ENCODE measurements at regions not wholly inside any gene's neighbourhood (a gene's known extent, or its start where the extent isn't known, plus 50 kb on each side); places are given as distances from the start of the nearest gene placed in this dataset.

GRCh38 chr1:219119839-219120238 is 53.8 kb upstream of the LYPLAL1 start:
- no peak for TF ChIP-seq CTCF (conservative IDR thresholded peaks at IDR 0.05; ENCODE audit: low read length)
- TF ChIP-seq EZH2phosphoT487 (IDR thresholded peaks at IDR 0.05; ENCODE audit: borderline replicate concordance, low read depth, low read length): no peak

Measured in OCI-LY7 (cell line).